Caco-2 (cell line): ENCODE measurements at regions not wholly inside any gene's neighbourhood (a gene's known extent, or its start where the extent isn't known, plus 50 kb on each side); places are given as distances from the start of the nearest gene placed in this dataset.

ENCODE experiments used
- BruUV-seq: library from RNA; stranded (reverse); fragments of 400-500 nt; replicated peaks from 2 replicates; lab custom pipeline; 2021; lab: Mats Ljungman, UMichigan
- CTCF ChIA-PET: fragments of 300-600 bp; sonication (Branson Sonifier 250); formaldehyde crosslinking; loops from one replicate; lab custom pipeline; 2022; ENCODE audit warnings: antibody characterized with exemption; lab: Charles Lee
- POLR2A ChIA-PET: fragments of 300-600 bp; sonication (Branson Sonifier 250); formaldehyde crosslinking; loops from one replicate; lab custom pipeline; 2022; ENCODE audit warnings: antibody characterized with exemption; lab: Charles Lee
- DNase-seq, 2 experiments: peaks; one replicate each; pipeline versions ENCODE4 v3.0.0 to v3.0.0-alpha.2; 2020 to 2022
- H3K27me3 ChIP-seq: replicated peaks from 2 replicates; pipeline ENCODE4 v1.6.0; 2011; ENCODE audit warnings: low read length; ENCODE audit not compliant: control insufficient read depth, insufficient read depth
- H3K36me3 ChIP-seq: 2 replicates; pipeline ENCODE4 v1.5.1; 2011; ENCODE audit warnings: low read length; ENCODE audit not compliant: control insufficient read depth, insufficient read depth
- H3K4me1 ChIP-seq: fragments of 250-450 bp; sonication (Bioruptor Pico); 2 replicates; pipeline ENCODE4 v1.5.1; 2020; ENCODE audit warnings: mild to moderate bottlenecking
- H3K4me3 ChIP-seq: 2 replicates; pipeline ENCODE4 v1.5.1; 2011; ENCODE audit warnings: low read depth, mild to moderate bottlenecking, control low read depth, low read length
- H3K9me3 ChIP-seq: fragments of 250-450 bp; sonication (Bioruptor Pico); 2 replicates; pipeline ENCODE4 v1.5.1; 2020; ENCODE audit warnings: mild to moderate bottlenecking, moderate library complexity
- H3K27ac Mint-ChIP-seq: one replicate; pipeline ENCODE4 v1.8.0; 2022; ENCODE audit warnings: mixed read lengths; ENCODE audit not compliant: unreplicated experiment
- H3K27me3 Mint-ChIP-seq: one replicate; pipeline ENCODE4 v1.8.0; 2022; ENCODE audit warnings: mixed read lengths; ENCODE audit not compliant: insufficient read depth, unreplicated experiment
- H3K36me3 Mint-ChIP-seq: one replicate; pipeline ENCODE4 v1.8.0; 2022; ENCODE audit warnings: mild to moderate bottlenecking, mixed read lengths; ENCODE audit not compliant: insufficient read depth, unreplicated experiment
- H3K4me1 Mint-ChIP-seq: one replicate; pipeline ENCODE4 v1.8.0; 2022; ENCODE audit warnings: low read depth, mixed read lengths; ENCODE audit not compliant: unreplicated experiment
- H3K4me3 Mint-ChIP-seq: one replicate; pipeline ENCODE4 v1.8.0; 2022; ENCODE audit warnings: mild to moderate bottlenecking, moderate library complexity, mixed read lengths; ENCODE audit not compliant: unreplicated experiment
- H3K9me3 Mint-ChIP-seq: one replicate; pipeline ENCODE4 v1.8.0; 2022; ENCODE audit warnings: mixed read lengths; ENCODE audit not compliant: unreplicated experiment
- CTCF ChIP-seq, 2 experiments: fragments of 200-600 bp in 1 of 2; IDR thresholded peaks; 1 replicate in 1 of 2; 2 replicates in 1 of 2; pipeline versions ENCODE4 v1.5.1 to v1.8.0; 2011 to 2022; ENCODE audit warnings: antibody characterized with exemption in 1 of 2, control low read depth in 1 of 2, inconsistent platforms in 1 of 2, low read depth in 1 of 2, low read length in 1 of 2, mild to moderate bottlenecking in 1 of 2, moderate library complexity in 1 of 2; ENCODE audit not compliant: insufficient read depth in 1 of 2, severe bottlenecking in 1 of 2, unreplicated experiment in 1 of 2
- intact Hi-C: fragments of 100-400 bp; cut with micrococcal nuclease; formaldehyde crosslinking; loops from one replicate; pipeline ENCODE4 v1.10.0; 2022; ENCODE audit not compliant: unreplicated experiment

- no peaks in the 10 kb centered on the region for H3K36me3 ChIP-seq
- H3K9me3 Mint-ChIP-seq, result no peaks in the 10 kb centered on the region
- no peak overlapping the region for H3K27ac Mint-ChIP-seq
- no peaks in the 10 kb centered on the region for H3K27me3 ChIP-seq
- no peaks in the 10 kb centered on the region for H3K27me3 Mint-ChIP-seq
- no peak for DNase-seq
- H3K4me1 ChIP-seq, result peaks cover 19% of the 10 kb centered on the region
- no peak for TF ChIP-seq CTCF (IDR thresholded peaks at IDR 0.05; ENCODE audit: insufficient read depth in 1 of 2, low read depth in 1 of 2, low read length in 1 of 2, severe bottlenecking in 1 of 2, unreplicated experiment in 1 of 2)
- no TSS peak for BruUV-seq
- peaks cover 4% of the 10 kb centered on the region for H3K4me1 Mint-ChIP-seq
- no peak overlapping the region for H3K4me3 ChIP-seq
- POLR2A ChIA-PET, result no interaction called here
- H3K4me3 Mint-ChIP-seq, result no peak overlapping the region
- H3K9me3 ChIP-seq, result no peaks in the 10 kb centered on the region; the same call in 1 of the 2 replicates
- intact Hi-C loops, result no loop called here
- H3K36me3 Mint-ChIP-seq, result no peaks in the 10 kb centered on the region
- CTCF ChIA-PET, result no interaction called here
These were observed 102.1 kb upstream of the C1QTNF9B start for GRCh38 chr13:23999424-23999823.

GRCh38 chr13:24002206-24002815 lies 105.0 kb upstream of the C1QTNF9B start:
- intact Hi-C loops, result no loop called here
- H3K27me3 ChIP-seq, result no peaks in the 10 kb centered on the region
- ChIA-PET POLR2A (no interaction called here), CTCF (no interaction called here)
- no peak overlapping the region for H3K4me3 ChIP-seq
- no peak overlapping the region for H3K4me3 Mint-ChIP-seq
- TF ChIP-seq CTCF (IDR thresholded peaks at IDR 0.05; ENCODE audit: insufficient read depth in 1 of 2, low read depth in 1 of 2, low read length in 1 of 2, severe bottlenecking in 1 of 2, unreplicated experiment in 1 of 2), result no peak
- no peak for DNase-seq
- no peaks in the 10 kb centered on the region for H3K9me3 ChIP-seq
- no peaks in the 10 kb centered on the region for H3K9me3 Mint-ChIP-seq
- peaks cover 31% of the 10 kb centered on the region for H3K4me1 Mint-ChIP-seq
- peaks cover 6% of the 10 kb centered on the region for H3K36me3 Mint-ChIP-seq
- no peak overlapping the region for H3K27ac Mint-ChIP-seq
- no TSS peak for BruUV-seq
- H3K4me1 ChIP-seq, result peaks cover 38% of the 10 kb centered on the region
- no peaks in the 10 kb centered on the region for H3K27me3 Mint-ChIP-seq
- H3K36me3 ChIP-seq, result no peaks in the 10 kb centered on the region

GRCh38 chr13:24004142-24004899 lies 107.0 kb upstream of the C1QTNF9B start:
- Mint-ChIP-seq H3K27me3 (no peaks in the 10 kb centered on the region), H3K4me3 (no peak overlapping the region), H3K9me3 (no peaks in the 10 kb centered on the region), H3K4me1 (peaks cover 48% of the 10 kb centered on the region), H3K27ac (no peak overlapping the region), H3K36me3 (peaks cover 6% of the 10 kb centered on the region)
- H3K36me3 ChIP-seq, result no peaks in the 10 kb centered on the region
- peaks cover 58% of the 10 kb centered on the region for H3K4me1 ChIP-seq
- ChIA-PET POLR2A (no interaction called here), CTCF (interaction anchor here (2.0 kb wide), 1 partner anchor 44 kb away, joined by 12 read pairs; no protein-coding TSS in a partner anchor)
- intact Hi-C loops, result no loop called here
- BruUV-seq, result no TSS peak
- no peak for DNase-seq
- H3K27me3 ChIP-seq, result no peaks in the 10 kb centered on the region
- TF ChIP-seq CTCF (IDR thresholded peaks at IDR 0.05; ENCODE audit: insufficient read depth in 1 of 2, low read depth in 1 of 2, low read length in 1 of 2, severe bottlenecking in 1 of 2, unreplicated experiment in 1 of 2), result no peak
- H3K9me3 ChIP-seq, result no peaks in the 10 kb centered on the region
- H3K4me3 ChIP-seq, result no peak overlapping the region
